ENCODE measurements at regions not wholly inside any gene's neighbourhood (a gene's known extent, or its start where the extent isn't known, plus 50 kb on each side); places are given as distances from the start of the nearest gene placed in this dataset.
"Not testable (repeated sequence)": the region's sequence is repeated elsewhere in the genome, so short reads cannot be mapped to it uniquely, and the experiment has no call there.

DNA sequence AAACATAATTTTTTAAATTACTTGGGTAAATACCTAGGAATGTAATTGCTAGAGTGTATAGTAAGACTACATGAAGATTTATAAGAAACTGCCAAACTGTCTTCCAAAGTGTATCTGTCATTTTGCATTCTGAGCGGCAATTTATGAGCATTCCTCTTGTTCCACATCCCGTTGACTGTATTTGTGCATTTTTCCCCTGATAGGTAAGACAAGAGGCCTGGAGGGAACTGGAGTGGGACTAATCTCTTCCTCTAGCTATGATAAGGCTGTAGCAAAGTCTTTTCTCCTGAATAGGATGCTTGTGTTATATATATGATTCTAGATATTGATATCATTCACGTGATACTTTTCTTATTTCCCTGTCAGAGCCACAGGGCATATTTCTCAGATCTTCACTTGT lies 1557.5 kb downstream of the GRIK2 start:
- 41% methylated on average over 3 of the region's 3 CpGs for WGBS
- H3K4me3 ChIP-seq (ENCODE audit: low read depth, low read length) = no peak overlapping the region
- H3K4me1 ChIP-seq (ENCODE audit: insufficient read depth) = no peaks in the 10 kb centered on the region
- DNase-seq (ENCODE audit: extremely low spot score) = no peak
- H3K27ac ChIP-seq (ENCODE audit: low read depth) = no peak overlapping the region
- H3K36me3 ChIP-seq (ENCODE audit: insufficient read depth) = no peaks in the 10 kb centered on the region

DNA sequence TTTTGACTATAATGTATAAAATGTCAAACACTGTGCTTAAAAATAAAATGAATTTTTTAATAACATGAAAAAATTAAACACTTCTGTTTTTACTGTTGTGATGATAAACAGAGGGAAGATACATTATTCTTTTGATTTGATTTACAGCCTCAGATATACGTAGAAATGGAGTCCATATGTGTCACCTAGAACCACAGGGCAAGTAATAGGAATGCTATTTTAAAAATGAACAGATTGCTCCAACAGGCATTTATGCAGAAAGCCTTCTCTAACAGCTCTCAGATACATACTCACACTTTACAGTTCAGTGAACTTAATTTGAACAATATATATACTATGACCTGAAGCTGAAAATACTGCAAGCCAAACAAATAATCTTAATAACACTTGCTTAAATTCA lies 1551.0 kb downstream of the GRIK2 start:
- H3K4me1 ChIP-seq (ENCODE audit: insufficient read depth) = no peaks in the 10 kb centered on the region
- H3K4me3 ChIP-seq (ENCODE audit: low read depth, low read length) = no peak overlapping the region
- DNase-seq (ENCODE audit: extremely low spot score) = no peak
- H3K27ac ChIP-seq (ENCODE audit: low read depth) = no peak overlapping the region
- no peaks in the 10 kb centered on the region for H3K36me3 ChIP-seq (ENCODE audit: insufficient read depth)
- WGBS = 27% methylated on average over 1 of the region's 1 CpG

DNA sequence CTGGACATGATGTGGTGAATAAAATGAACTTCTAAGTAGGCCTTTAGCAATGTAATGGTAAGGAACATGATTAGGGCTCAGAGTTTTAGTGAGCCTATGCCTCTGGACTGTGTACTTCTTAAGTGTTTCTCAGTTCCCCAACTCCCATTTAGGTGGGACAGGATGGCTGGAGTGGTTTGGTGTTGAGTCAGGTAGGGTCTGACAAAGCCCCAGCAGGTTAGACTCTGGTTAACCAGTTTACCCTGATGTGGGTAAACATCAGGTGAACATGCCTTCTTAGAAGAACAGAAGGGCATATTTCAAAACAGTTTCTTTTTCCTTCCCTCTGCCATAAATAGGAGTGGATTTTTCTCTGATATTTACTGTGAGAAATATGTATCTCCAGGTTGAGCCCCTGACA lies 1548.7 kb downstream of the GRIK2 start:
- Histone ChIP-seq H3K4me1 (ENCODE audit: insufficient read depth) (no peaks in the 10 kb centered on the region), H3K36me3 (ENCODE audit: insufficient read depth) (no peaks in the 10 kb centered on the region), H3K4me3 (ENCODE audit: low read depth, low read length) (no peak overlapping the region), H3K27ac (ENCODE audit: low read depth) (no peak overlapping the region)
- DNase-seq (ENCODE audit: extremely low spot score) = no peak

DNA sequence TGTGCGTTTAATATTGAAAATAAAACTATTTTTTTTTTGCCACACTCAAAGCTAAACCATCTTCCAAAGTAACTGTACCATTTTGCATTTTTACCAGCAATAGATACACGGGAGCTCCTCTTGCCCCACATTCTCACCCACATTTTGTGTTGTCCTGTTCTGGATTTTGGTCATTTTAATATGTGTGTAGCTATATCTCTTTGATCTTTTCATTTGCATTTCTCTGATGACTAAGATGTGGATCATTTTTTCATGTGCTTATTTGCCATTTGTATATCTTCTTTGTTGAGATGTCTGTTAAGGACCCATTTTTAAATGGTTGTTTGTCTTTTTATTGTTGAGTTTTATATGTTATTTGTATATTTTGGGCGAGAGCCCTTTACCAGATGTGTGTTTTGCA lies 1543.5 kb downstream of the GRIK2 start:
- H3K4me1 ChIP-seq (ENCODE audit: insufficient read depth) = no peaks in the 10 kb centered on the region
- DNase-seq (ENCODE audit: extremely low spot score) = no peak
- WGBS = 65% methylated on average over 3 of the region's 3 CpGs
- no peak overlapping the region for H3K4me3 ChIP-seq (ENCODE audit: low read depth, low read length)
- no peak overlapping the region for H3K27ac ChIP-seq (ENCODE audit: low read depth)
- no peaks in the 10 kb centered on the region for H3K36me3 ChIP-seq (ENCODE audit: insufficient read depth)

DNA sequence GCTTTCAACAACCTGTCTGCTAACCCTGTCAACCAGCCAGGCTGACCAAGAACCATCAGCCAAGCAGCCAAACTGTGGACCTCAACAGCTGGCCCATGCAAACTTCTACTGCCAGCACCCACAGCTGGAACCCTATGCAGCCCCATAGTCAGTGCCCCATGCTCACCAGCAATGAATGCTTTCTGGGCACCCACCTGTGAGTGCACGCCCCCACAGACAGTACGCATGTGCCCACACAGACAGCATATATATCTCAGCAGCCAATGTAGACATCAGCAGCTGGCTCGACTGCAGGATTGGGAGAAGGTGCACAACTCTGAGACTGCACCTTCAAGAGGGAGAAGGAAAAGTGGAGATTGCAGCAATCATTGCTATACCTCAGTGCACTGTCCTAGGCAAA lies 1534.6 kb downstream of the GRIK2 start:
- DNase-seq (ENCODE audit: extremely low spot score) = no peak
- Histone ChIP-seq H3K27ac (ENCODE audit: low read depth) (no peak overlapping the region), H3K4me3 (ENCODE audit: low read depth, low read length) (no peak overlapping the region), H3K36me3 (ENCODE audit: insufficient read depth) (no peaks in the 10 kb centered on the region), H3K4me1 (ENCODE audit: insufficient read depth) (no peaks in the 10 kb centered on the region)
- WGBS = 95% methylated on average over 3 of the region's 3 CpGs

DNA sequence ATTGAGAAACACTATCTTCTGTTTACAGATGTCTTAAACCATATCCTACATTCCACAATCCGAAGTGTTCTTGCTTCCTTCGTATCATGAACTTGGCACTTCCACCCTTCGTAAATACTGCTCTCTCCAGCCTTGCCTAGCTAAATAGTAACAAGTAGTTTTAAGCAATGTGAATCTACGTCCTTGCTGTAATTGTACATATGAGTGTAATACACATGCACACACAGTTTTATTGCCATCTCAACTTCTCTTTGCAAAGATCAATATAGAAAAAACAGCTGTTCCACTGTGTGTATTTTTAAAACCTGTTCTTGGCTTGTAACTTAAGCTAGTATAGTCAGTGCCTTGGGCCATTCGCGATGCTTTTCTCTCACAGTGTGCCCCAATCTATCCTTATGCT lies 1524.7 kb downstream of the GRIK2 start:
- 39% methylated on average over 6 of the region's 6 CpGs for WGBS
- H3K36me3 ChIP-seq (ENCODE audit: insufficient read depth) = no peaks in the 10 kb centered on the region
- no peaks in the 10 kb centered on the region for H3K4me1 ChIP-seq (ENCODE audit: insufficient read depth)
- no peak overlapping the region for H3K4me3 ChIP-seq (ENCODE audit: low read depth, low read length)
- H3K27ac ChIP-seq (ENCODE audit: low read depth) = no peak overlapping the region
- DNase-seq (ENCODE audit: extremely low spot score) = no peak

DNA sequence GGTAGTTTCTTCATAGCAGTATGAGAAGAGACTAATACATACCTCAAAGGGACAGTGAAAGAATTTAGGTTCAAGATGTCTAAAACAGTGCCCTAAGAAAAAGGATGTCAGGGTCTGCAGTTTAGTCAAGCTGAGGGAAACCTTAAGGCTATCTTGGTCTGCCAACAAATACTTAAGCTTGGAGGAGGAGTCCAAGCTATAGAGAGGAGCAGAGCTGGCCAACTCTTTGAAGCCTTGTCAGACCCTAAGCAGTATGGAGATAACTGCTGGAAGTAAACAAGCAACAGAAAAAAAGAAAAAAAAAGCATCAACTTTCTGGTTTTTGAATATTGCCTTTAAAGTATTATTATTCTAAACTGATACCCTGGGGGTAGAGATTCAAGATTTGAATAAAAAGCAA lies 1518.1 kb downstream of the GRIK2 start:
- H3K27ac ChIP-seq (ENCODE audit: low read depth) = no peak overlapping the region
- no peak overlapping the region for H3K4me3 ChIP-seq (ENCODE audit: low read depth, low read length)
- H3K36me3 ChIP-seq (ENCODE audit: insufficient read depth) = no peaks in the 10 kb centered on the region
- H3K4me1 ChIP-seq (ENCODE audit: insufficient read depth) = no peaks in the 10 kb centered on the region
- no peak for DNase-seq (ENCODE audit: extremely low spot score)

DNA sequence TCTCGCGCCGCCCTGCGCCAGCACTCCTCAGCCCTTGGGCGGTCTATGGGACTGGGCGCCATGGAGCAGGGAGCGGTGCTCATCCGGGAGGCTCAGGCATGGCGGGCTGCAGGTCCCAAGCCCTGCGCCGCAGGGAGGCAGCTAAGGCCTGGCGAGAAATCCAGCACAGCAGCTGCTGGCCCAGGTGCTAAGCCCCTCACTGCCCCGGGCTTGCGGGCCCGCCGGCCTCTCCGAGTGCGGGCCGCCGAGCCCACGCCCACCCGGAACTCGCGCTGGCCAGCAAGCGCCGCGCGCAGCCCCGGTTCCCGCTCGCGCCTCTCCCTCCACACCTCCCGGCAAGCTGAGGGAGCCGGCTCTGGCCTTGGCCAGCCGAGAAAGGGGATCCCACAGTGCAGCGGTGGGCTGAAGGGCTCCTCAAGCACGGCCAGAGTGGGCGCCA lies 1517.2 kb downstream of the GRIK2 start:
- H3K4me3 ChIP-seq (ENCODE audit: low read depth, low read length); DNase-seq (ENCODE audit: extremely low spot score): not testable (repeated sequence)
- 96% methylated on average over 38 of the region's 38 CpGs for whole genome bisulfite sequencing

DNA sequence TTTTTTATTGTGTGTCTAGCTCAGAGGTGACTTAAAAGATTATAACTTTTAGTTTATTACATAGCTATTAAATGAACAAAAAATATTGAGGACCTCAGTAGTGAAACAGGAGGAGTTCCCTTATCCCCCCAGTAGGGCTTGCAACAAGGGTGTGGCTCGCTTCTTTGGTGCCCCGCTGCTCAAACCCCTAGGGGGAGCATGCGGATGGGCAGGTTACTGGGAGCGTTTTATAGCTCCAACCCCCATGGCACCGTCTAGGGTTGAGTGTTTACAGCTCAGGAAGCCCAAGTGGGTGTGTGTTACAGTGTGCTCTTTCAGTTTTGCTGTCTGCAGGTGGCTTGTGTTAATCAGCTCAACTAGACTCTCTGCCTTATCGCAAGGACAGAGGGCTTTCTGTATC lies 1513.7 kb downstream of the GRIK2 start:
- WGBS = 78% methylated on average over 6 of the region's 6 CpGs
- no peak for DNase-seq (ENCODE audit: extremely low spot score)

More for the DNA sequence above, 1517.2 kb downstream of the GRIK2 start:
- not testable (repeated sequence) for H3K36me3 ChIP-seq (ENCODE audit: insufficient read depth); H3K4me1 ChIP-seq (ENCODE audit: insufficient read depth); H3K27ac ChIP-seq (ENCODE audit: low read depth)

DNA sequence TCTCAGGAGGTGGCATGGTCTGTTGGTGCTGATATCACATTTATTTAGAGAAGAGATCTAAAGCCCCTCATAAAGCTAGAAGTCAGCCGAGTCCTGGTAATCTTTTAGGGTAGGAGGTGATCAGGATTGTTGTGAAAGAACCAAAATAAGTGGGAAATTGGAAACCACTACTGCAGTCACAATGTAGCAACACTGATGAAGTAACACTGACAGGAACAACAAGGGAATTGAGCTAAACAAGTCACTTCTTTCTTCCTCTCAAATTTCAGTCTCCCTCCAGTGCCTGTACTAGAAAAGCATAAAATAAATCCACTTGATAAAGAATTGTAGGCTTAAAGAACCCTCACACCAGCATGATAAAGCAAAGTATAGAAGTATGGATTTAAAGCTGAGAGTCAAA lies 1509.0 kb downstream of the GRIK2 start:
- Histone ChIP-seq H3K4me3 (ENCODE audit: low read depth, low read length) (no peak overlapping the region), H3K36me3 (ENCODE audit: insufficient read depth) (no peaks in the 10 kb centered on the region), H3K4me1 (ENCODE audit: insufficient read depth) (no peaks in the 10 kb centered on the region), H3K27ac (ENCODE audit: low read depth) (no peak overlapping the region)
- no peak for DNase-seq (ENCODE audit: extremely low spot score)
- WGBS = 17% methylated on average over 1 of the region's 1 CpG

More for the DNA sequence above, 1513.7 kb downstream of the GRIK2 start:
- Histone ChIP-seq H3K4me3 (ENCODE audit: low read depth, low read length) (no peak overlapping the region), H3K27ac (ENCODE audit: low read depth) (no peak overlapping the region), H3K4me1 (ENCODE audit: insufficient read depth) (no peaks in the 10 kb centered on the region), H3K36me3 (ENCODE audit: insufficient read depth) (no peaks in the 10 kb centered on the region)

DNA sequence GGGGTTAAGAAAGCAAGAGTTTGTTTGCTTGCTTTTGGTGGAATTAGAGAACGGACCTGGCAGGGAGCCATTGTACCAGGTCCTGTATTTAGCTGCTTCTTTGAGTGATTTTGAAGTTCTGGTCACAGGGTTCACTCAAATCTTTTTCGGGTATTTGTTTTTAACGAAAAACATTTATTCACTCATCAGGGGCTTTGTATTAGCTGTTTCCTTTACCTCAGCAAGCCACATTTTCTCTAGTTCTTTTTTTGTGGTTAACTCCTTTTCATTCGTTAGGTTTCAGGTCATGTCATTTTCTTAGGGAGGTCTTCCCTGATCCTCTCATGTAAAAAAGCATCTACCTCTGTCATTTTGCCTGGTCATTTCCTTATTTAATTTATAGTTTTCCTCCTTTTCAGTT lies 1502.2 kb downstream of the GRIK2 start:
- Histone ChIP-seq H3K4me1 (ENCODE audit: insufficient read depth) (no peaks in the 10 kb centered on the region), H3K27ac (ENCODE audit: low read depth) (no peak overlapping the region), H3K36me3 (ENCODE audit: insufficient read depth) (no peaks in the 10 kb centered on the region), H3K4me3 (ENCODE audit: low read depth, low read length) (no peak overlapping the region)
- 66% methylated on average over 4 of the region's 4 CpGs for WGBS
- DNase-seq (ENCODE audit: extremely low spot score) = no peak

DNA sequence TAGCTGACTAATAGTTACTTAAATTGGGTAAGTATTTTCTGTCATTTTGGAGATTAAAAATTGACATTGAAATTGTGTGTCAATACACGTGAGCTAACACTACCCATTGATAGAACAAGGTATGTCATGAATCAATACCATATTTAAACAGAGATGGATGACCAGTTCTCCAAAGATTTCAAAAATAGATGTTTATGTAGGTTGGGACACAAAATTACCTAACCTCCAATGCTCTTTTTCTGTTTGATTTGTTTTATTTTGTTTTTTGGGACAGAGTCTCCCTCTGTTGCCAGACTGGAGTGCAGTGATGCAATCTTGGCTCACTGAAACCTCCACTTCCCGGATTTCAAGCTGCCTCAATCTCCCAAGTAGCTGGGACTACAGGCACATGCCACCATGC lies 1491.7 kb downstream of the GRIK2 start:
- no peak for DNase-seq (ENCODE audit: extremely low spot score)
- H3K4me3 ChIP-seq (ENCODE audit: low read depth, low read length) = no peak overlapping the region
- no peaks in the 10 kb centered on the region for H3K4me1 ChIP-seq (ENCODE audit: insufficient read depth)
- no peak overlapping the region for H3K27ac ChIP-seq (ENCODE audit: low read depth)
- 72% methylated on average over 2 of the region's 2 CpGs for WGBS
- no peaks in the 10 kb centered on the region for H3K36me3 ChIP-seq (ENCODE audit: insufficient read depth)

DNA sequence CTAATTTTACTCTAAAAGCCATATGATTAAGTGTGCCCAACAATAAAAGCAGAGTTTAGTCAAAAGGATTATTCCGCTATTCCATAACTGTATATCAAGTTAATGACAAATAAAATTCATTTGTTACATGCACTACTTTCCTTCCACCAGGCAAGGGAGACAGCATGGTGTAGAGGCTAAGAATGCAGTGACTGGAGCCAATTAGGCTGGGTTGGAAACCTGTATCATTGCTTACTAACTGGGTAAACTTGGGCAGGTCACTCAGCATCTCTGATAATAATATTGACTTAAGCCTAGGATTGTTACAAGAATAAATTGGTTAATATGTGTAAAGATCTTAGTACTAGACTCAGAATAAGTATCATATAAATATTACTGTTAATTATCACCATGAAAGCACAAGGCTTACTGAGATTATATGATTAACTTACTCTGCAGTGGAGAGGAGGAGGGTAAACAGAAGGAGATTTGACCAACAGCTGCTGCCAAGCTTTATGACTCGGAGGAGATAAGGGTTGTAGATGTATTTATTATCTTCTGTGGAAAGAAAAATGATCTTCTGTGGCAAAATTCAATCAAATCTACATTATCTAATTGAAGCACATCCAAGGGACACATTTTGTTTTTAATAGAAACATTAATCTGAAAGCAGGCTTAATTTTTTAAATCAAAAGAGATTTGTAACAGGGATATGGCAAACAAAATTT lies 1459.9 kb downstream of the GRIK2 start:
- WGBS = 48% methylated on average over 2 of the region's 2 CpGs
- Histone ChIP-seq H3K36me3 (ENCODE audit: insufficient read depth) (no peaks in the 10 kb centered on the region), H3K27ac (ENCODE audit: low read depth) (no peak overlapping the region), H3K4me3 (ENCODE audit: low read depth, low read length) (no peak overlapping the region), H3K4me1 (ENCODE audit: insufficient read depth) (no peaks in the 10 kb centered on the region)
- no peak for DNase-seq (ENCODE audit: extremely low spot score)

DNA sequence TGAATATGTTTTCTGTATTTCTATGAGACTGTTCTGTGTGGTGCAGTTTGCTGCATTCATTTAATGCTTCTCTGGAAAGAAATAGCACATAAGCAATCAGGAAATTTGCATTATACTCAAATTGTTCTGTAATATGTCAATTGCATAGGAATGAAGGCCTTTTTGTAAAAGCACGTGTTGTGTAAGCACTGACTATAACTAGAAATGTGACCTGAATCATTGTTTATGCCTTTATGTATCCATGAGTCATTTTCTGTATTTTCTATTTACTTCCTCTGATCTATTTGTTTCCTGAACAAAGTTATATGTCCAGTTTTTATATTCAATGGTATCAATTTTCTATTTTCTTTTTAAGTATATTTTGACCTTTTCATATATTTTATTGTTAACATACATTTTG lies 1455.3 kb downstream of the GRIK2 start:
- Histone ChIP-seq H3K27ac (ENCODE audit: low read depth) (no peak overlapping the region), H3K36me3 (ENCODE audit: insufficient read depth) (no peaks in the 10 kb centered on the region), H3K4me1 (ENCODE audit: insufficient read depth) (no peaks in the 10 kb centered on the region), H3K4me3 (ENCODE audit: low read depth, low read length) (no peak overlapping the region)
- 62% methylated on average over 1 of the region's 1 CpG for WGBS
- DNase-seq (ENCODE audit: extremely low spot score) = no peak

DNA sequence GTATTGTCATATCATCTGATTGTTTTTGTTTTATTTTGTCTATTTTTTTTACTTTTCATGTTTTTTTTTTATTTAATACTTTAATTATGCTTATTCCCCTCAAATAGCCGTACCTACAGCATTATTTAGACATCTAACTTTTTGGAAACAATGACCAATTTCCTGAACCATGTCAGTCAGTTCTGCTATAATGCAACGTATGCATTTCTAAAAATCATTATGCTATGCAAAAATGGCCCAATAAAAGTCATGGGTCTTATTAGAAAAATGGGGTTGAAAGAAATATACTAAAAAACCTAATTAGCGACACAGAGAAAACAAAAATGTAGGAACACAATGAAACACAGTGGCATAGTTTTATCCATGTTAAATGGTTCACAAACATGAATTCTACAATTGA lies 1454.7 kb downstream of the GRIK2 start:
- no peak for DNase-seq (ENCODE audit: extremely low spot score)
- Histone ChIP-seq H3K36me3 (ENCODE audit: insufficient read depth) (no peaks in the 10 kb centered on the region), H3K27ac (ENCODE audit: low read depth) (no peak overlapping the region), H3K4me3 (ENCODE audit: low read depth, low read length) (no peak overlapping the region), H3K4me1 (ENCODE audit: insufficient read depth) (no peaks in the 10 kb centered on the region)
- 83% methylated on average over 3 of the region's 3 CpGs for WGBS
